ENCODE measurements at regions not wholly inside any gene's neighbourhood (a gene's known extent, or its start where the extent isn't known, plus 50 kb on each side); places are given as distances from the start of the nearest gene placed in this dataset.

DNA sequence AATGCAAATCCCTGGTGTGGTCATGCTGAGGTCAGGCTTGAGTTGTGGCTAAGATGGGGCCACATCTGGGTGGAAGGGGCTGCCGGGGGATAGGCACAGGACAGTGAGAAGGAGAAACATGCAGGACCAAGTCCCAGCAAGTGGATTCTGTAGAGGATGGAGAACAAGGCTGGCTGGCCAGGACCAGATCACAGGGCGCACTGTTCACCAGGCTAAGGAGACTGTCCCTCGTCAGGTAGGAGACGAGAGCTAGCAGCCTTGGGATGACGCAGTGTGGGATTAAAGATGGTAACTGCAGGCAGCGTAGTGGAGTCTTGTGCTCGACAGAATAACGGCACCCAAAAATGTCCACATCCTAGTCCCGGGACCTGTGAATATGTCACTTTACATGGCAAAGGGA, 336.1 kb downstream of the BCL11B start:
- no peak overlapping the region for H3K9ac ChIP-seq (ENCODE audit: low read length)
- no peaks in the 10 kb centered on the region for H4K20me1 ChIP-seq (ENCODE audit: insufficient read depth, low read length)
- Mint-ChIP-seq H3K36me3 (ENCODE audit: low read depth, unreplicated experiment) (peaks cover 2% of the 10 kb centered on the region), H3K4me1 (ENCODE audit: low read depth, unreplicated experiment) (peaks cover 8% of the 10 kb centered on the region), H3K4me3 (ENCODE audit: unreplicated experiment) (no peak overlapping the region), H3K27ac (ENCODE audit: unreplicated experiment) (no peak overlapping the region), H3K27me3 (ENCODE audit: low read depth, unreplicated experiment) (peaks cover 53% of the 10 kb centered on the region), H3K9me3 (ENCODE audit: unreplicated experiment) (peaks cover 8% of the 10 kb centered on the region)
- no peaks in the 10 kb centered on the region for H3K4me1 ChIP-seq (ENCODE audit: insufficient read depth, low read length)
- no peak for DNase-seq (ENCODE audit: low read depth)
- no peaks in the 10 kb centered on the region for H3K79me2 ChIP-seq (ENCODE audit: insufficient read depth, low read length)
- no peak overlapping the region for H3K27ac ChIP-seq (ENCODE audit: low read depth, low read length)
- TF ChIP-seq EZH2 (IDR thresholded peaks at IDR 0.05; ENCODE audit: insufficient read depth, low read length) = no peak
- TF ChIP-seq CTCF (IDR thresholded peaks at IDR 0.05; ENCODE audit: insufficient read depth, low read depth, low read length) = no peak
- no peaks in the 10 kb centered on the region for H3K9me3 ChIP-seq (ENCODE audit: insufficient read depth, low read depth, low read length)
- H3K27me3 ChIP-seq (ENCODE audit: insufficient read depth, low read length) = peaks cover 3% of the 10 kb centered on the region
- no peak overlapping the region for H3K4me2 ChIP-seq (ENCODE audit: low read length)
- no peak overlapping the region for H2AFZ ChIP-seq (ENCODE audit: low read depth, low read length)
- H3K36me3 ChIP-seq (ENCODE audit: insufficient read depth, low read length) = no peaks in the 10 kb centered on the region
- H3K4me3 ChIP-seq (ENCODE audit: insufficient read depth, low read depth, low read length) = no peak overlapping the region
- no peak for FAIRE-seq

GRCh38 chr14:98937021-98937420, 335.0 kb downstream of the BCL11B start:
- Histone ChIP-seq H3K79me2 (ENCODE audit: insufficient read depth, low read length) (no peaks in the 10 kb centered on the region), H3K36me3 (ENCODE audit: insufficient read depth, low read length) (no peaks in the 10 kb centered on the region), H3K4me1 (ENCODE audit: insufficient read depth, low read length) (no peaks in the 10 kb centered on the region), H3K9ac (ENCODE audit: low read length) (no peak overlapping the region), H3K27ac (ENCODE audit: low read depth, low read length) (no peak overlapping the region), H3K4me2 (ENCODE audit: low read length) (no peak overlapping the region), H3K9me3 (ENCODE audit: insufficient read depth, low read depth, low read length) (no peaks in the 10 kb centered on the region), H3K4me3 (ENCODE audit: insufficient read depth, low read depth, low read length) (no peak overlapping the region), H3K27me3 (ENCODE audit: insufficient read depth, low read length) (peaks cover 5% of the 10 kb centered on the region), H4K20me1 (ENCODE audit: insufficient read depth, low read length) (no peaks in the 10 kb centered on the region), H2AFZ (ENCODE audit: low read depth, low read length) (no peak overlapping the region)
- FAIRE-seq (no peak), DNase-seq (ENCODE audit: low read depth) (no peak)
- TF ChIP-seq CTCF (IDR thresholded peaks at IDR 0.05; ENCODE audit: insufficient read depth, low read depth, low read length) (no peak), EZH2 (IDR thresholded peaks at IDR 0.05; ENCODE audit: insufficient read depth, low read length) (no peak)
- H3K27ac Mint-ChIP-seq (ENCODE audit: unreplicated experiment) = no peak overlapping the region
- no peak overlapping the region for H3K4me3 Mint-ChIP-seq (ENCODE audit: unreplicated experiment)
- peaks cover 7% of the 10 kb centered on the region for H3K9me3 Mint-ChIP-seq (ENCODE audit: unreplicated experiment)
- peaks cover 8% of the 10 kb centered on the region for H3K4me1 Mint-ChIP-seq (ENCODE audit: low read depth, unreplicated experiment)
- H3K36me3 Mint-ChIP-seq (ENCODE audit: low read depth, unreplicated experiment) = peaks cover 2% of the 10 kb centered on the region
- H3K27me3 Mint-ChIP-seq (ENCODE audit: low read depth, unreplicated experiment) = peaks cover 44% of the 10 kb centered on the region

GRCh38 chr14:98937712-98938505, 334.1 kb downstream of the BCL11B start:
- Mint-ChIP-seq H3K9me3 (ENCODE audit: unreplicated experiment) (peaks cover 4% of the 10 kb centered on the region), H3K4me1 (ENCODE audit: low read depth, unreplicated experiment) (peaks cover 8% of the 10 kb centered on the region), H3K27ac (ENCODE audit: unreplicated experiment) (no peak overlapping the region), H3K27me3 (ENCODE audit: low read depth, unreplicated experiment) (peaks cover 37% of the 10 kb centered on the region), H3K36me3 (ENCODE audit: low read depth, unreplicated experiment) (peaks cover 2% of the 10 kb centered on the region), H3K4me3 (ENCODE audit: unreplicated experiment) (no peak overlapping the region)
- FAIRE-seq (no peak), DNase-seq (ENCODE audit: low read depth) (no peak)
- Histone ChIP-seq H3K36me3 (ENCODE audit: insufficient read depth, low read length) (no peaks in the 10 kb centered on the region), H3K9ac (ENCODE audit: low read length) (no peak overlapping the region), H3K4me2 (ENCODE audit: low read length) (no peak overlapping the region), H3K4me1 (ENCODE audit: insufficient read depth, low read length) (no peaks in the 10 kb centered on the region), H3K27ac (ENCODE audit: low read depth, low read length) (no peak overlapping the region), H3K27me3 (ENCODE audit: insufficient read depth, low read length) (peaks cover 5% of the 10 kb centered on the region), H4K20me1 (ENCODE audit: insufficient read depth, low read length) (no peaks in the 10 kb centered on the region), H3K79me2 (ENCODE audit: insufficient read depth, low read length) (no peaks in the 10 kb centered on the region), H3K4me3 (ENCODE audit: insufficient read depth, low read depth, low read length) (no peak overlapping the region), H3K9me3 (ENCODE audit: insufficient read depth, low read depth, low read length) (no peaks in the 10 kb centered on the region), H2AFZ (ENCODE audit: low read depth, low read length) (no peak overlapping the region)
- TF ChIP-seq EZH2 (IDR thresholded peaks at IDR 0.05; ENCODE audit: insufficient read depth, low read length) (no peak), CTCF (IDR thresholded peaks at IDR 0.05; ENCODE audit: insufficient read depth, low read depth, low read length) (no peak)

Measured in astrocyte (in vitro differentiated cells and primary cell).